Panc1 (cell line): ENCODE measurements at regions not wholly inside any gene's neighbourhood (a gene's known extent, or its start where the extent isn't known, plus 50 kb on each side); places are given as distances from the start of the nearest gene placed in this dataset.

ENCODE experiments used
- CTCF ChIP-seq: fragments of 450-650 bp; IDR thresholded peaks from 2 replicates; pipeline ENCODE4 v1.5.1; 2017; ENCODE audit warnings: mild to moderate bottlenecking
- POLR2AphosphoS5 ChIP-seq: IDR thresholded peaks from 2 replicates; pipeline ENCODE4 v1.6.1; 2012; ENCODE audit warnings: mild to moderate bottlenecking, low read depth, low read length, moderate library complexity
- REST ChIP-seq, 2 experiments: IDR thresholded peaks; 2 replicates each; pipeline ENCODE4 v1.6.1; 2011 to 2012; ENCODE audit warnings: low read depth in 2 of 2, control low read depth in 1 of 2, low read length in 1 of 2, mild to moderate bottlenecking in 1 of 2, moderate library complexity in 1 of 2; ENCODE audit not compliant: insufficient read depth in 1 of 2
- SIN3A ChIP-seq: IDR thresholded peaks from 2 replicates; pipeline ENCODE4 v1.6.1; 2012; ENCODE audit warnings: low read depth, mild to moderate bottlenecking, low read length, moderate library complexity, borderline replicate concordance; ENCODE audit not compliant: insufficient read depth
- TCF7L2 ChIP-seq: IDR thresholded peaks from 2 replicates; pipeline ENCODE4 v1.6.1; 2011; ENCODE audit warnings: mild to moderate bottlenecking, low read depth, low read length, inconsistent platforms

- no peak for TF ChIP-seq CTCF
- TF ChIP-seq POLR2AphosphoS5, result no peak
- TF ChIP-seq REST (IDR thresholded peaks at IDR 0.05; ENCODE audit: insufficient read depth in 1 of 2, low read depth in 2 of 2, low read length in 1 of 2), result no peak
- no peak for TF ChIP-seq SIN3A
- TF ChIP-seq TCF7L2, result no peak
Observed at GRCh38 chr18:40569605-40570004, 1385.4 kb upstream of the PIK3C3 start.
